ENCODE measurements at regions not wholly inside any gene's neighbourhood (a gene's known extent, or its start where the extent isn't known, plus 50 kb on each side); places are given as distances from the start of the nearest gene placed in this dataset.

- TF ChIP-seq CTCF (IDR thresholded peaks at IDR 0.05 in 4 of 5, conservative IDR thresholded peaks at IDR 0.05 in 1 of 5) (no peak), POLR2A (IDR thresholded peaks at IDR 0.05) (no peak)
These were observed 554.4 kb downstream of the RAB28 start for GRCh38 chr4:12929784-12930183.
